IMR-90 (cell line): ENCODE measurements at regions not wholly inside any gene's neighbourhood (a gene's known extent, or its start where the extent isn't known, plus 50 kb on each side); places are given as distances from the start of the nearest gene placed in this dataset.

ENCODE experiments used
- ATAC-seq: fragments of 200-7000 bp; cut with Tn5 transposase; 2 replicates; pipeline ENCODE4 v1.9.1; 2020; ENCODE audit warnings: low read depth, mild to moderate bottlenecking, moderate library complexity
- BruUV-seq: library from RNA; stranded (reverse); fragments of 400-500 nt; replicated peaks from 2 replicates; lab custom pipeline; 2021; lab: Mats Ljungman, UMichigan
- CTCF ChIA-PET: fragments of 300-600 bp; formaldehyde crosslinking; extraction: SDS; loops from one replicate; lab custom pipeline; 2021; ENCODE audit warnings: antibody characterized with exemption; lab: Yijun Ruan, JAX
- POLR2A ChIA-PET: fragments of 300-600 bp; sonication (Branson Sonifier 250); formaldehyde crosslinking; loops from one replicate; lab custom pipeline; 2022; ENCODE audit warnings: antibody characterized with exemption; ENCODE audit not compliant: unreplicated experiment; lab: Charles Lee
- DNase-seq: peaks from one replicate; pipeline ENCODE4 v3.0.0; 2013
- H2AFZ ChIP-seq: replicated peaks from 2 replicates; pipeline ENCODE3; 2013; ENCODE audit warnings: low read length, mild to moderate bottlenecking; ENCODE audit not compliant: poor library complexity
- H2AK5ac ChIP-seq: 2 replicates; pipeline ENCODE4 v1.6.1; 2013; ENCODE audit warnings: low read depth, low read length, inconsistent platforms
- H2AK9ac ChIP-seq: replicated peaks from 2 replicates; pipeline ENCODE3; 2013; ENCODE audit warnings: mild to moderate bottlenecking, low read depth, low read length, moderate library complexity; ENCODE audit not compliant: poor library complexity
- H2BK120ac ChIP-seq: 2 replicates; pipeline ENCODE4 v1.6.1; 2013; ENCODE audit warnings: low read depth, low read length, inconsistent platforms
- H2BK15ac ChIP-seq: 3 replicates; pipeline ENCODE4 v1.6.1; 2013; ENCODE audit warnings: low read depth, low read length, inconsistent platforms
- H2BK20ac ChIP-seq: 2 replicates; pipeline ENCODE4 v1.6.1; 2013; ENCODE audit warnings: low read depth, mild to moderate bottlenecking, inconsistent platforms, low read length, moderate library complexity
- H2BK5ac ChIP-seq: 2 replicates; pipeline ENCODE4 v1.6.1; 2013; ENCODE audit warnings: mild to moderate bottlenecking, low read depth, low read length, inconsistent platforms; ENCODE audit not compliant: poor library complexity, severe bottlenecking
- H3K14ac ChIP-seq: replicated peaks from 2 replicates; pipeline ENCODE4 v1.6.1; 2013; ENCODE audit warnings: low read depth, low read length, inconsistent platforms
- H3K18ac ChIP-seq: 2 replicates; pipeline ENCODE4 v1.6.1; 2013; ENCODE audit warnings: low read depth, low read length, control low read depth
- H3K23ac ChIP-seq: 2 replicates; pipeline ENCODE4 v1.6.1; 2013; ENCODE audit warnings: low read depth, low read length, inconsistent platforms
- H3K27ac ChIP-seq: 2 replicates; pipeline ENCODE4 v1.5.1; 2013; ENCODE audit warnings: mild to moderate bottlenecking, control low read depth, low read length; ENCODE audit not compliant: insufficient read depth
- H3K27me3 ChIP-seq: 2 replicates; pipeline ENCODE4 v1.6.1; 2013; ENCODE audit warnings: low read length; ENCODE audit not compliant: control insufficient read depth, insufficient read depth
- H3K36me3 ChIP-seq: 2 replicates; pipeline ENCODE4 v1.6.1; 2013; ENCODE audit warnings: low read length, mixed read lengths; ENCODE audit not compliant: control insufficient read depth, insufficient read depth
- H3K4ac ChIP-seq: 2 replicates; pipeline ENCODE4 v1.6.1; 2013; ENCODE audit warnings: low read depth, low read length, inconsistent platforms
- H3K4me1 ChIP-seq: 2 replicates; pipeline ENCODE4 v1.6.1; 2013; ENCODE audit warnings: low read length, mixed read lengths; ENCODE audit not compliant: control insufficient read depth, insufficient read depth
- H3K4me2 ChIP-seq: 2 replicates; pipeline ENCODE4 v1.6.1; 2013; ENCODE audit warnings: low read depth, mild to moderate bottlenecking, control low read depth, low read length, moderate library complexity
- H3K4me3 ChIP-seq: 2 replicates; pipeline ENCODE4 v1.5.1; 2013; ENCODE audit warnings: low read depth, mild to moderate bottlenecking, control low read depth, low read length, moderate library complexity; ENCODE audit not compliant: insufficient read depth
- H3K56ac ChIP-seq: 2 replicates; pipeline ENCODE4 v1.6.1; 2013; ENCODE audit warnings: low read length, inconsistent platforms; ENCODE audit not compliant: insufficient read depth; ENCODE audit errors: extremely low read depth
- H3K79me1 ChIP-seq, 2 experiments: 2 replicates each; pipeline ENCODE4 v1.6.1; 2013; ENCODE audit warnings: low read length in 2 of 2, inconsistent platforms in 1 of 2, low read depth in 1 of 2
- H3K9ac ChIP-seq: 2 replicates; pipeline ENCODE4 v1.6.1; 2013; ENCODE audit warnings: low read depth, low read length, control low read depth
- H3K9me1 ChIP-seq: 2 replicates; pipeline ENCODE4 v1.6.1; 2013; ENCODE audit warnings: low read length, inconsistent platforms; ENCODE audit not compliant: insufficient read depth
- H3K9me3 ChIP-seq: 2 replicates; pipeline ENCODE4 v1.6.1; 2013; ENCODE audit warnings: low read length; ENCODE audit not compliant: control insufficient read depth, insufficient read depth
- H4K20me1 ChIP-seq: 2 replicates; pipeline ENCODE4 v1.6.1; 2013; ENCODE audit warnings: low read length, inconsistent platforms; ENCODE audit not compliant: insufficient read depth
- H4K5ac ChIP-seq: 2 replicates; pipeline ENCODE4 v1.6.1; 2013; ENCODE audit warnings: mild to moderate bottlenecking, low read depth, low read length, control low read depth
- H4K8ac ChIP-seq, 2 experiments: 2 replicates each; pipeline ENCODE4 v1.6.1; 2013; ENCODE audit warnings: low read depth in 2 of 2, low read length in 2 of 2, control low read depth in 1 of 2, inconsistent platforms in 1 of 2
- H4K91ac ChIP-seq: 2 replicates; pipeline ENCODE4 v1.6.1; 2013; ENCODE audit warnings: low read depth, low read length, inconsistent platforms; ENCODE audit not compliant: insufficient read depth
- CEBPB ChIP-seq: IDR thresholded peaks from 2 replicates; pipeline ENCODE4 v1.6.1; 2012; ENCODE audit warnings: low read depth, low read length, improper control_type of control experiment
- CHD1 ChIP-seq: IDR thresholded peaks from 2 replicates; pipeline ENCODE4 v1.6.1; 2012; ENCODE audit warnings: low read depth, low read length, improper control_type of control experiment
- ELK1 ChIP-seq: fragments of 150-350 bp; IDR thresholded peaks from 2 replicates; pipeline ENCODE4 v1.6.1; 2016; ENCODE audit warnings: low read depth, mild to moderate bottlenecking, low read length, moderate library complexity, borderline replicate concordance
- MAFK ChIP-seq: IDR thresholded peaks from 2 replicates; pipeline ENCODE4 v1.6.1; 2012; ENCODE audit warnings: low read depth, low read length, improper control_type of control experiment
- MAZ ChIP-seq: IDR thresholded peaks from 2 replicates; pipeline ENCODE4 v1.6.1; 2012; ENCODE audit warnings: low read depth, mild to moderate bottlenecking, low read length, improper control_type of control experiment, moderate library complexity, borderline replicate concordance
- NFE2L2 ChIP-seq: fragments of 150-350 bp; IDR thresholded peaks from 2 replicates; pipeline ENCODE4 v1.6.1; 2016; ENCODE audit warnings: low read depth, mild to moderate bottlenecking, low read length
- POLR2A ChIP-seq: IDR thresholded peaks from 2 replicates; pipeline ENCODE4 v1.6.1; 2012; ENCODE audit warnings: mild to moderate bottlenecking, low read depth, low read length
- RAD21 ChIP-seq: IDR thresholded peaks from 2 replicates; pipeline ENCODE4 v1.6.1; 2012; ENCODE audit warnings: low read length, improper control_type of control experiment
- RCOR1 ChIP-seq: IDR thresholded peaks from 2 replicates; pipeline ENCODE4 v1.6.1; 2012; ENCODE audit warnings: mild to moderate bottlenecking, low read length, improper control_type of control experiment; ENCODE audit not compliant: insufficient replicate concordance
- RFX5 ChIP-seq: IDR thresholded peaks from 2 replicates; pipeline ENCODE4 v1.8.0; 2012; ENCODE audit warnings: low read depth, mild to moderate bottlenecking, low read length, moderate library complexity
- WGBS, 2 experiments: methylation state at CpG; one replicate each; pipeline versions ENCODE4 v1.1.5 to v1.1.7; 2013; ENCODE audit warnings: missing lambda C conversion rate in 2 of 2; ENCODE audit not compliant: insufficient read length in 1 of 2; ENCODE audit errors: extremely low coverage in 2 of 2; 5-methylcytosine and 5-hydroxymethylcytosine counted together
- dilution Hi-C: fragments of 300-500 bp; cut with HindIII; formaldehyde crosslinking; loops from one replicate; pipeline ENCODE4 v1.14.3; 2018; ENCODE audit warnings: low sequenced_read_pairs; ENCODE audit not compliant: unreplicated experiment
- in situ Hi-C: fragments of 300-500 bp; cut with MboI; formaldehyde crosslinking; loops from 3 replicates; pipeline ENCODE4 v1.14.3; 2019; ENCODE audit warnings: low sequenced_read_pairs, inconsistent platforms, mixed read lengths
- intact Hi-C: fragments of 100-400 bp; cut with micrococcal nuclease; formaldehyde crosslinking; loops from 2 replicates; pipeline ENCODE4 v1.10.0; 2022
- TF ChIP-seq, protein P1 (sequence below): fragments of 150-350 bp; IDR thresholded peaks from 2 replicates; pipeline ENCODE4 v1.6.1; 2017; ENCODE audit warnings: mild to moderate bottlenecking, antibody characterized with exemption, low read length, low read depth

- H2AK5ac ChIP-seq, result no peak overlapping the region
- TF ChIP-seq RFX5 (no peak), RAD21 (no peak), RCOR1 (no peak), ELK1 (no peak), MAFK (no peak), NFE2L2 (no peak), CEBPB (no peak), CHD1 (no peak), MAZ (no peak), POLR2A (no peak)
- TF ChIP-seq, protein P1, sequence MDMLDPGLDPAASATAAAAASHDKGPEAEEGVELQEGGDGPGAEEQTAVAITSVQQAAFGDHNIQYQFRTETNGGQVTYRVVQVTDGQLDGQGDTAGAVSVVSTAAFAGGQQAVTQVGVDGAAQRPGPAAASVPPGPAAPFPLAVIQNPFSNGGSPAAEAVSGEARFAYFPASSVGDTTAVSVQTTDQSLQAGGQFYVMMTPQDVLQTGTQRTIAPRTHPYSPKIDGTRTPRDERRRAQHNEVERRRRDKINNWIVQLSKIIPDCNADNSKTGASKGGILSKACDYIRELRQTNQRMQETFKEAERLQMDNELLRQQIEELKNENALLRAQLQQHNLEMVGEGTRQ, result no peak
- intact Hi-C loops, result no loop called here
Observed at GRCh38 chr2:52064234-52064633, 1032.3 kb upstream of the NRXN1 start.

More at GRCh38 chr2:52064234-52064633, 1032.3 kb upstream of the NRXN1 start:
- Histone ChIP-seq H2BK15ac (no peak overlapping the region), H4K5ac (no peak overlapping the region), H3K27ac (no peak overlapping the region), H3K9ac (no peak overlapping the region), H2AFZ (no peak overlapping the region), H4K8ac (no peak overlapping the region), H3K79me1 (no peaks in the 10 kb centered on the region), H3K27me3 (no peaks in the 10 kb centered on the region), H2AK9ac (no peak overlapping the region), H3K9me1 (no peaks in the 10 kb centered on the region; the same call in 1 of the 2 replicates), H3K4me3 (no peak overlapping the region), H3K14ac (no peak overlapping the region), H3K23ac (no peak overlapping the region), H4K91ac (no peak overlapping the region), H2BK20ac (no peak overlapping the region), H3K4me1 (no peaks in the 10 kb centered on the region), H3K36me3 (no peaks in the 10 kb centered on the region), H2BK5ac (no peak overlapping the region), H3K18ac (no peak overlapping the region), H3K4me2 (no peak overlapping the region), H3K9me3 (no peaks in the 10 kb centered on the region), H4K20me1 (no peaks in the 10 kb centered on the region), H3K4ac (no peak overlapping the region), H3K56ac (no peak overlapping the region), H2BK120ac (no peak overlapping the region)
- DNase-seq, result no peak
- ChIA-PET CTCF (no interaction called here), POLR2A (no interaction called here)
- WGBS, 2 experiments, result no CpG with 5 or more reads among the region's 4 CpGs
- in situ Hi-C loops (no loop called here), dilution Hi-C loops (no loop called here)
- ATAC-seq, result no peak
- no TSS peak for BruUV-seq
